A673 (cell line): ENCODE measurements at regions not wholly inside any gene's neighbourhood (a gene's known extent, or its start where the extent isn't known, plus 50 kb on each side); places are given as distances from the start of the nearest gene placed in this dataset.

ENCODE experiments used
- CTCF ChIP-seq: fragments of 300-800, 200-600 bp; sonication (generic); conservative IDR thresholded peaks from 2 replicates; pipeline ENCODE4 v1.5.1; 2017; ENCODE audit warnings: low read depth, mild to moderate bottlenecking, antibody characterized with exemption, low read length, moderate library complexity, mixed read lengths
- EZH2 ChIP-seq: fragments of 200-600 bp; sonication (generic); IDR thresholded peaks from 2 replicates; pipeline ENCODE4 v1.6.1; 2017; ENCODE audit warnings: borderline replicate concordance, low read depth, mild to moderate bottlenecking, mixed read lengths, antibody characterized with exemption, low read length; ENCODE audit not compliant: poor library complexity, severe bottlenecking

- TF ChIP-seq CTCF (no peak), EZH2 (no peak)
These were observed 91.9 kb upstream of the SOX6 start for GRCh38 chr11:16448123-16448717.
